GM12878 (cell line): ENCODE measurements at regions not wholly inside any gene's neighbourhood (a gene's known extent, or its start where the extent isn't known, plus 50 kb on each side); places are given as distances from the start of the nearest gene placed in this dataset.

Experiments used
- FOS ChIP-seq: IDR thresholded peaks from 3 replicates; pipeline ENCODE4 v1.6.1; 2011; ENCODE audit warnings: borderline replicate concordance; ENCODE audit not compliant: insufficient read length; ENCODE audit errors: extremely low read depth
- JUND ChIP-seq: IDR thresholded peaks from 2 replicates; pipeline ENCODE4 v1.6.1; 2012; ENCODE audit warnings: low read depth, mild to moderate bottlenecking, low read length, improper control_type of control experiment, moderate library complexity
- MLLT1 ChIP-seq: fragments of 450-650 bp; IDR thresholded peaks from 2 replicates; pipeline ENCODE4 v1.6.1; 2016; ENCODE audit warnings: mild to moderate bottlenecking
- MYC ChIP-seq: IDR thresholded peaks from 2 replicates; pipeline ENCODE4 v1.6.1; 2011; ENCODE audit warnings: mild to moderate bottlenecking, low read length, moderate library complexity, inconsistent platforms; ENCODE audit not compliant: insufficient read depth, insufficient replicate concordance, insufficient read length, severe bottlenecking
- POLR2AphosphoS2 ChIP-seq: IDR thresholded peaks from 2 replicates; pipeline ENCODE4 v1.6.1; 2011; ENCODE audit warnings: low read depth, mild to moderate bottlenecking, low read length, improper control_type of control experiment, moderate library complexity

- TF ChIP-seq MYC = no peak
- TF ChIP-seq JUND = no peak
- no peak for TF ChIP-seq POLR2AphosphoS2
- no peak for TF ChIP-seq FOS
- no peak for TF ChIP-seq MLLT1
Observed at GRCh38 chr9:1535051-1535450, 480.1 kb upstream of the SMARCA2 start.
